Neural crest cell (in vitro differentiated cells): ENCODE measurements at regions not wholly inside any gene's neighbourhood (a gene's known extent, or its start where the extent isn't known, plus 50 kb on each side); places are given as distances from the start of the nearest gene placed in this dataset.

Experiments used
- DNase-seq: peaks from one replicate; pipeline ENCODE4 v3.0.0; 2021; ENCODE audit warnings: low read depth, mixed read lengths, low spot score
- H3K27ac Mint-ChIP-seq: one replicate; pipeline ENCODE4 v1.8.0; 2021; ENCODE audit warnings: mild to moderate bottlenecking, mixed read lengths; ENCODE audit not compliant: unreplicated experiment
- H3K27me3 Mint-ChIP-seq: 2 replicates; pipeline ENCODE4 v1.8.0; 2021; ENCODE audit warnings: low read depth, mild to moderate bottlenecking, mixed read lengths
- H3K36me3 Mint-ChIP-seq: 2 replicates; pipeline ENCODE4 v1.8.0; 2021; ENCODE audit warnings: low read depth, mild to moderate bottlenecking, mixed read lengths
- H3K4me1 Mint-ChIP-seq: 2 replicates; pipeline ENCODE4 v1.8.0; 2021; ENCODE audit warnings: mixed read lengths
- H3K4me3 Mint-ChIP-seq: one replicate; pipeline ENCODE4 v1.8.0; 2021; ENCODE audit warnings: mild to moderate bottlenecking, mixed read lengths
- H3K9me3 Mint-ChIP-seq: 2 replicates; pipeline ENCODE4 v1.8.0; 2021; ENCODE audit warnings: mixed read lengths
- TF ChIP-seq, protein P1 (sequence below): fragments of 200-600 bp; sonication (generic); conservative IDR thresholded peaks from 2 replicates; pipeline ENCODE4 v1.5.0; 2021; ENCODE audit warnings: antibody characterized with exemption, mild to moderate bottlenecking

DNA sequence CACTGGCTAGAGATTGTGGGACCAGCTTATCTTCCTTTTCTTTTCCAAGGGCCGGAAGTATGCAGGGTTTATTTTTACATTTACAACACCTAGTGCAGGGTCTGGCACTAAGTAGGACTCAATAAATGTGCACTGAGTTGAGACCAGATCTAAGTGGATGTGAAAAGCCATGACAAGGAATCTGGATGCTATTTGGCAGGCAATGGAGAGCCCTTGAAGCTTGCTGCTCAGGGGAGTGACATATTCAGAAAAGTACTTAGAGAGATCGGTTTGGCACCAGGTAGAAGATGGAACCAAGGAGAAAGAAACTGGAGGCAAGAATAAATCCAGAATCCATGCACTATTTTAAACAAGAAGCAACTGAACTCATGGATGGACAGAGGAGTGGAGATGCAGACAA is 815.8 kb downstream of the MAFB start:
- TF ChIP-seq, protein P1, sequence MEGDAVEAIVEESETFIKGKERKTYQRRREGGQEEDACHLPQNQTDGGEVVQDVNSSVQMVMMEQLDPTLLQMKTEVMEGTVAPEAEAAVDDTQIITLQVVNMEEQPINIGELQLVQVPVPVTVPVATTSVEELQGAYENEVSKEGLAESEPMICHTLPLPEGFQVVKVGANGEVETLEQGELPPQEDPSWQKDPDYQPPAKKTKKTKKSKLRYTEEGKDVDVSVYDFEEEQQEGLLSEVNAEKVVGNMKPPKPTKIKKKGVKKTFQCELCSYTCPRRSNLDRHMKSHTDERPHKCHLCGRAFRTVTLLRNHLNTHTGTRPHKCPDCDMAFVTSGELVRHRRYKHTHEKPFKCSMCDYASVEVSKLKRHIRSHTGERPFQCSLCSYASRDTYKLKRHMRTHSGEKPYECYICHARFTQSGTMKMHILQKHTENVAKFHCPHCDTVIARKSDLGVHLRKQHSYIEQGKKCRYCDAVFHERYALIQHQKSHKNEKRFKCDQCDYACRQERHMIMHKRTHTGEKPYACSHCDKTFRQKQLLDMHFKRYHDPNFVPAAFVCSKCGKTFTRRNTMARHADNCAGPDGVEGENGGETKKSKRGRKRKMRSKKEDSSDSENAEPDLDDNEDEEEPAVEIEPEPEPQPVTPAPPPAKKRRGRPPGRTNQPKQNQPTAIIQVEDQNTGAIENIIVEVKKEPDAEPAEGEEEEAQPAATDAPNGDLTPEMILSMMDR, result no peak
- H3K4me1 Mint-ChIP-seq, result peaks cover 41% of the 10 kb centered on the region
- no peak for DNase-seq
- H3K4me3 Mint-ChIP-seq, result no peak overlapping the region
- H3K36me3 Mint-ChIP-seq, result no peaks in the 10 kb centered on the region
- peaks cover 22% of the 10 kb centered on the region for H3K27me3 Mint-ChIP-seq
- no peak overlapping the region for H3K27ac Mint-ChIP-seq
- peaks cover 2% of the 10 kb centered on the region for H3K9me3 Mint-ChIP-seq

DNA sequence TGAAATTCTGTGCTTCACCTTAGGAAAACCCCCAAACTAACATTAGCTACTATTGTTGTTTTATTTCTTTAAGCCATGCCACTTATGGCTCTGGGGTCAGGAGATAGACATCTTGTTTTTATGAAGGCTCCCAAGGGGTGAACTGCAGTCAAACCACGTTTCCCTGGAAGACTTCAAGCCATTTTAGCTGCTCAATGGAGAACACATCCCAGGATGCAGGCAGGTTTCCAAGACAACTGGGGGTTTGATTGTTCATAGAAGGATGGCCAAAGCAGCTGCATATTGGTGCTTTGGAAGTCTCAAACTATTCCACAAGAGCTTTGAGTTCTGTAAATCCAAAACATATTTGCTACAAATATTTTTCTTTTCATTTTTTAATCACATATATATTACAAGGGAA is 818.0 kb downstream of the MAFB start:
- H3K4me3 Mint-ChIP-seq, result no peak overlapping the region
- peaks cover 5% of the 10 kb centered on the region for H3K9me3 Mint-ChIP-seq
- peaks cover 25% of the 10 kb centered on the region for H3K4me1 Mint-ChIP-seq
- H3K27ac Mint-ChIP-seq, result no peak overlapping the region
- DNase-seq, result no peak
- TF ChIP-seq, protein P1, result no peak
- H3K36me3 Mint-ChIP-seq, result no peaks in the 10 kb centered on the region
- peaks cover 15% of the 10 kb centered on the region for H3K27me3 Mint-ChIP-seq

DNA sequence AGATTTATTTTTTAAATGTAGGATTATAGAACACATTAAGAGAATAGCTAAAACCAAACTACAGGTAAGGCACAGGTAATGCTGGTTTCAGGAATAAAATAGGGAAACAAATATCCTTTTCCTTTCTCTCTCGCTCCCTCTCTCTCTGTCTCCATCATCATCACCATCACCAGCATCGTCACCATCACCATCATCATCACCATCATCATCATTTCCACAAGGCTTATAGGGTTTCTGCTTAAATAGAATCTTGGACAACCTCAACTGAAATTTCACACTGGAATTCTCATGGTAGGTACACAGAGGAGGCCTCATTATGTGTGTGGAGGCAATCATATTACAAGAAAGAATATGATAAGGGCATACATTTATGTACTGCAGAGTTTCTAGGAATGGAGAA is 823.6 kb downstream of the MAFB start:
- TF ChIP-seq, protein P1, result no peak
- H3K36me3 Mint-ChIP-seq, result no peaks in the 10 kb centered on the region
- no peaks in the 10 kb centered on the region for H3K4me1 Mint-ChIP-seq
- DNase-seq, result no peak
- peaks cover 39% of the 10 kb centered on the region for H3K27me3 Mint-ChIP-seq
- peaks cover 5% of the 10 kb centered on the region for H3K9me3 Mint-ChIP-seq
- no peak overlapping the region for H3K4me3 Mint-ChIP-seq
- H3K27ac Mint-ChIP-seq, result no peak overlapping the region

DNA sequence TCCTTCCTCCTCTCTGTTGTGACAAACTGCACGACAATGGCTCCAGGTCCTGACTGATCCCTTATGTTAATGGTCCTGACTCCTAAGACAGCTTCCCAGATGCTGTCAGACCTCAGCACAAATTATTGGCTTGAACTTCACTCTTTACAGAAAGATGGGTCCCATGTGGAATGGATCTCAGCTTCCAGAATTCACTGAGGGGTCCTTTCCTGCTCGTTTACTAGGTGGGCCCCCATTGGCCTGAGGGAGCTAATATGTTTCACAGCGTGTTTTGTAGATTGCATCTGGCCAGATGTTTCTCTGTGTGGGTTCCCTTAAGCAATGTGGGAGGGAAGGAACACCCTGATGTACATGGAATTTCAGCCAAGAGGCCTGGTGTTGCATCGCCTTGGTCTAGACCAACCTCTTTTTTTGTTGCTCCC is 826.6 kb downstream of the MAFB start:
- Mint-ChIP-seq H3K27ac (no peak overlapping the region), H3K4me3 (no peak overlapping the region), H3K36me3 (no peaks in the 10 kb centered on the region), H3K27me3 (peaks cover 56% of the 10 kb centered on the region), H3K9me3 (peaks cover 2% of the 10 kb centered on the region), H3K4me1 (peaks cover 8% of the 10 kb centered on the region)
- DNase-seq, result no peak
- TF ChIP-seq, protein P1, result no peak

DNA sequence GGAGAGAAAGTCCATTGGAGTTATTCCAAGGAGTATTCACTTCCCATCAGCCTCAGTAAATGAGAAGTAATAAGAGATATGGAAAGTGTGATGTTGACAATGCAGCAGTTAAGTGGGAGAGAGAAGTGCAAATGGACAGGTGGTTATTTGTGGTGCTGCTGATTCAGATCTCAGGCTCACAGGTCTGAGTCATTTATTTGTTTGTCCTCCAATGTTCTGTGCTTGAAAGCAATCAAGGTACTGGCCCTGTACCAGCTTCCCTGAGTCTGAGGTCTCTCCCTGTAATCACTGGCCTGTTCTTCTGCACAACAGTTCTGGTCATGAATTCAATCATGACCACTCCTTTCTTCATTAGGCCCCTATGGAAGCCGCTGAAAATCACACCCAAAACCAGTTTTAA is 827.7 kb downstream of the MAFB start:
- H3K9me3 Mint-ChIP-seq, result no peaks in the 10 kb centered on the region
- H3K36me3 Mint-ChIP-seq, result no peaks in the 10 kb centered on the region
- no peak overlapping the region for H3K4me3 Mint-ChIP-seq
- DNase-seq, result no peak
- no peak overlapping the region for H3K27ac Mint-ChIP-seq
- peaks cover 61% of the 10 kb centered on the region for H3K27me3 Mint-ChIP-seq
- peaks cover 8% of the 10 kb centered on the region for H3K4me1 Mint-ChIP-seq
- TF ChIP-seq, protein P1, result no peak

DNA sequence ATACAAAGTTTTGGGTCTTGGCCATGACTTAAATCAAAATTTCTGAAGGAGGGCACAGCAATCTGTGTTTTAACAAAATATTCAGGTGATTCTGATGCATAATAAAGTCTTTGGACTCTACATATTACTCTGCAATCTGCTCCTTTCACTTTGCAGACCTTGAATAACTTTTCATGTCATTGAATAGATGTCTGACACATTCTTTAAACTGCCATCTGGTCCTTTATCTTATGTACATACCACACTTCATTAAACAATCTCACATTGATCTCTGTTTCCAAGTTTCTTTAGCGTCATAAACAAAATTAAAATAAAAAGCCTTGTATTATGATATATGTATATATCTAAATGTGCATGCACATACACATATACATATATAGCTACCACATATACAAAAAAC is 831.2 kb downstream of the MAFB start:
- peaks cover 32% of the 10 kb centered on the region for H3K4me1 Mint-ChIP-seq

More for the DNA sequence above, 831.2 kb downstream of the MAFB start:
- no peak overlapping the region for H3K4me3 Mint-ChIP-seq
- no peak for DNase-seq
- H3K36me3 Mint-ChIP-seq, result no peaks in the 10 kb centered on the region
- H3K9me3 Mint-ChIP-seq, result no peaks in the 10 kb centered on the region
- H3K27ac Mint-ChIP-seq, result no peak overlapping the region
- peaks cover 74% of the 10 kb centered on the region for H3K27me3 Mint-ChIP-seq
- TF ChIP-seq, protein P1, result no peak
